K562 (cell line): ENCODE measurements at regions not wholly inside any gene's neighbourhood (a gene's known extent, or its start where the extent isn't known, plus 50 kb on each side); places are given as distances from the start of the nearest gene placed in this dataset.

Experiments used
- ATAC-seq: fragments of 200-7000 bp; cut with Tn5 transposase; 3 replicates; pipeline ENCODE4 v1.9.1; 2020; ENCODE audit warnings: moderate library complexity
- BruUV-seq: library from RNA; stranded (reverse); fragments of 400-500 nt; replicated peaks from 2 replicates; lab custom pipeline; 2021; lab: Mats Ljungman, UMichigan
- CTCF ChIA-PET: fragments of 300-600 bp; formaldehyde crosslinking; extraction: SDS; loops from one replicate; lab custom pipeline; 2021; ENCODE audit warnings: low intra/inter-chr PET ratio; lab: Yijun Ruan, JAX
- POLR2A ChIA-PET: fragments of 300-600, 350-650 bp; sonication (Branson Sonifier 250); formaldehyde crosslinking; extraction: SDS; loops from one replicate; lab custom pipeline; 2021; ENCODE audit warnings: antibody characterized with exemption, inconsistent platforms; lab: Yijun Ruan, JAX
- DNase-seq, 4 experiments: peaks; one replicate each; pipeline versions ENCODE4 v3.0.0 to v3.0.0-alpha.2; 2011 to 2018; ENCODE audit warnings: low spot score in 3 of 4, mixed read lengths in 3 of 4; ENCODE audit errors: extremely low read depth in 1 of 4
- FAIRE-seq: peaks from 2 replicates; lab custom pipeline; 2011; peaks lifted over from hg19 to GRCh38; lab: Jason Lieb, UNC
- H2AFZ ChIP-seq: 2 replicates; pipeline ENCODE4 v1.6.0; 2011; ENCODE audit warnings: low read depth, low read length, control low read depth, inconsistent platforms
- H3K27ac ChIP-seq: fragments of 200-600 bp; 3 replicates; pipeline ENCODE4 v1.8.0; 2011; ENCODE audit warnings: low read depth, mild to moderate bottlenecking, control low read depth, inconsistent platforms, low read length, moderate library complexity, mixed read lengths; ENCODE audit errors: extremely low read depth
- H3K27me3 ChIP-seq, 2 experiments: fragments of 300-600 bp in 1 of 2; 2 replicates in 1 of 2; 3 replicates in 1 of 2; pipeline versions ENCODE4 v1.6.0 to v1.8.0; 2011; ENCODE audit warnings: inconsistent platforms in 2 of 2, low read length in 2 of 2, mild to moderate bottlenecking in 1 of 2, mixed read lengths in 1 of 2, moderate library complexity in 1 of 2; ENCODE audit not compliant: control insufficient read depth in 2 of 2, insufficient read depth in 2 of 2
- H3K36me3 ChIP-seq: fragments of 300-600 bp; 3 replicates; pipeline ENCODE4 v1.8.0; 2011; ENCODE audit warnings: mild to moderate bottlenecking, low read length, inconsistent platforms; ENCODE audit not compliant: control insufficient read depth, insufficient read depth
- H3K4me1 ChIP-seq, 2 experiments: fragments of 200-600 bp in 1 of 2; replicated peaks in 1 of 2; 2 replicates in 1 of 2; 3 replicates in 1 of 2; pipeline versions ENCODE4 v1.5.1 to v1.8.0; 2011; ENCODE audit warnings: inconsistent platforms in 2 of 2, low read length in 2 of 2, mild to moderate bottlenecking in 1 of 2, mixed read lengths in 1 of 2, moderate library complexity in 1 of 2; ENCODE audit not compliant: control insufficient read depth in 2 of 2, insufficient read depth in 2 of 2
- H3K4me2 ChIP-seq: 2 replicates; pipeline ENCODE4 v1.6.1; 2011; ENCODE audit warnings: low read length, control low read depth, inconsistent platforms, mixed read lengths; ENCODE audit not compliant: insufficient read depth
- H3K4me3 ChIP-seq: fragments of 200-600 bp; sonication (generic), shearing (Covaris generic); 2 replicates; pipeline ENCODE4 v1.5.1; 2016; ENCODE audit warnings: control low read depth, inconsistent platforms
- H3K79me2 ChIP-seq: fragments of 200-600 bp; 3 replicates; pipeline ENCODE4 v1.8.0; 2011; ENCODE audit warnings: low read length, inconsistent platforms; ENCODE audit not compliant: control insufficient read depth, insufficient read depth
- H3K9ac ChIP-seq, 2 experiments: 2 replicates each; pipeline versions ENCODE4 v1.6.0 to v1.6.1; 2011; ENCODE audit warnings: low read depth in 2 of 2, low read length in 2 of 2, control low read depth in 1 of 2, inconsistent platforms in 1 of 2, mild to moderate bottlenecking in 1 of 2, mixed read lengths in 1 of 2; ENCODE audit not compliant: insufficient read depth in 1 of 2
- H3K9me1 ChIP-seq: one replicate; pipeline ENCODE4 v1.6.0; 2011; ENCODE audit warnings: inconsistent platforms, mild to moderate bottlenecking, low read length, moderate library complexity; ENCODE audit not compliant: control insufficient read depth, insufficient read depth
- H3K9me3 ChIP-seq: replicated peaks from 2 replicates; pipeline ENCODE4 v1.5.1; 2011; ENCODE audit warnings: low read depth, low read length, inconsistent platforms; ENCODE audit not compliant: control insufficient read depth, insufficient read depth
- H4K20me1 ChIP-seq: replicated peaks from 2 replicates; pipeline ENCODE4 v1.6.1; 2011; ENCODE audit warnings: low read length, inconsistent platforms, mixed read lengths; ENCODE audit not compliant: control insufficient read depth, insufficient read depth
- ADNP ChIP-seq: fragments of 200-800 bp; sonication (Bioruptor generic); IDR thresholded peaks from 2 replicates; pipeline ENCODE4 v1.6.1; 2016; ENCODE audit warnings: missing genetic modification characterization, missing compliant biosample characterization
- ATF4 ChIP-seq: fragments of 450-650 bp; formaldehyde crosslinking; IDR thresholded peaks from 2 replicates; pipeline ENCODE4 v1.4.0; 2022; ENCODE audit warnings: mild to moderate bottlenecking, moderate library complexity
- ILK ChIP-seq: fragments of 450-650 bp; IDR thresholded peaks from 2 replicates; pipeline ENCODE4 v1.6.1; 2016; ENCODE audit warnings: missing genetic modification characterization, low read depth, mild to moderate bottlenecking, missing compliant biosample characterization, moderate library complexity, borderline replicate concordance
- NFYB ChIP-seq: IDR thresholded peaks from 2 replicates; pipeline ENCODE4 v1.6.1; 2011; ENCODE audit warnings: mild to moderate bottlenecking, moderate library complexity; ENCODE audit not compliant: insufficient read length; ENCODE audit errors: extremely low read depth
- PYGO2 ChIP-seq: fragments of 450-650 bp; IDR thresholded peaks from 2 replicates; pipeline ENCODE4 v1.6.1; 2016; ENCODE audit warnings: mild to moderate bottlenecking, missing genetic modification characterization, moderate library complexity, missing compliant biosample characterization
- TSC22D4 ChIP-seq: fragments of 450-650 bp; IDR thresholded peaks from 2 replicates; pipeline ENCODE4 v1.6.1; 2016; ENCODE audit warnings: missing genetic modification characterization, missing biosample characterization, control low read depth
- ZNF23 ChIP-seq: fragments of 250-450 bp; sonication (Bioruptor Pico); IDR thresholded peaks from 2 replicates; pipeline ENCODE4 v1.4.0; 2020; ENCODE audit warnings: mild to moderate bottlenecking
- WGBS: fragments of 100-300 bp; shearing (Covaris generic); methylation state at CpG from one replicate; pipeline ENCODE4 v1.1.6; 2016; ENCODE audit warnings: low coverage, mixed read lengths; ENCODE audit not compliant: insufficient coverage; ENCODE audit errors: missing lambda C conversion rate; 5-methylcytosine and 5-hydroxymethylcytosine counted together
- in situ Hi-C: fragments of 300-500 bp; cut with MboI; formaldehyde crosslinking; loops from 4 replicates; pipeline ENCODE4 v1.15.0; 2018; ENCODE audit warnings: inconsistent platforms, mixed read lengths
- intact Hi-C: fragments of 100-400 bp; cut with micrococcal nuclease; formaldehyde crosslinking; loops from 2 replicates; pipeline ENCODE4 v1.14.2; 2022
- TF ChIP-seq, protein P1 (sequence below): sonication (generic); formaldehyde crosslinking; IDR thresholded peaks from 2 replicates; pipeline ENCODE4 v1.8.1; 2023; ENCODE audit warnings: mild to moderate bottlenecking, missing genetic modification reagents, moderate library complexity

DNA sequence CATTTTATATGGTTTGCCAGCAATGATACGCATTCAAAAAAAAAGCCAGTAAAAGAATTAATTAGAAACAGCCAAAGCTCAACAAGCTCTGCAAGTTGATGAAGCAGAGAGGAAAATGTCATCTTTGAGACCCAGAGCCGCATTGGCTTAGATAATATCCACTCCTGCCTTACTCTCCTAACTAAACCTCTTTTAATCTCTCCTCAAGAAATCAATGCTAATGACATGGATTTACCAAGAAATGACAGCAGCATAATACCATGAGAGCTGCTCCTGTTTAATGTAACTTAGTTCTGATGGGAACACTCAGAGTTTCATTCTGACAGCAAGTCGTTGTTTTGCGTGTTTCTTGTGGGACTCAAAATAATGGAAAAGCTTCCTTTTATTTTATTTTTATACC lies 1099.4 kb upstream of the PIK3C3 start:
- intact Hi-C loops, result no loop called here
- H4K20me1 ChIP-seq, result no peaks in the 10 kb centered on the region
- DNase-seq (no peak), ATAC-seq (no peak), FAIRE-seq (no peak)
- under 1% methylated on average over 4 of the region's 4 CpGs for WGBS
- H3K9ac ChIP-seq, result no peak overlapping the region
- no peak overlapping the region for H3K27ac ChIP-seq
- H3K27me3 ChIP-seq, result no peaks in the 10 kb centered on the region
- CTCF ChIA-PET, result no interaction called here
- H3K4me3 ChIP-seq, result no peak overlapping the region
- H3K4me1 ChIP-seq, result no peaks in the 10 kb centered on the region
- TF ChIP-seq NFYB (no peak), PYGO2 (tag) (no peak), ILK (tag) (no peak), ADNP (tag) (no peak), ATF4 (no peak), ZNF23 (CRISPR knock-in tag) (no peak), TSC22D4 (tag) (no peak)
- TF ChIP-seq, protein P1, sequence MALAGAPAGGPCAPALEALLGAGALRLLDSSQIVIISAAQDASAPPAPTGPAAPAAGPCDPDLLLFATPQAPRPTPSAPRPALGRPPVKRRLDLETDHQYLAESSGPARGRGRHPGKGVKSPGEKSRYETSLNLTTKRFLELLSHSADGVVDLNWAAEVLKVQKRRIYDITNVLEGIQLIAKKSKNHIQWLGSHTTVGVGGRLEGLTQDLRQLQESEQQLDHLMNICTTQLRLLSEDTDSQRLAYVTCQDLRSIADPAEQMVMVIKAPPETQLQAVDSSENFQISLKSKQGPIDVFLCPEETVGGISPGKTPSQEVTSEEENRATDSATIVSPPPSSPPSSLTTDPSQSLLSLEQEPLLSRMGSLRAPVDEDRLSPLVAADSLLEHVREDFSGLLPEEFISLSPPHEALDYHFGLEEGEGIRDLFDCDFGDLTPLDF (CRISPR knock-in tag), result no peak
- TF ChIP-seq, all 486 proteins: peak for 0
- no TSS peak for BruUV-seq
- Histone ChIP-seq H2AFZ (no peak overlapping the region), H3K36me3 (no peaks in the 10 kb centered on the region), H3K79me2 (no peaks in the 10 kb centered on the region), H3K4me2 (no peak overlapping the region), H3K9me3 (no peaks in the 10 kb centered on the region; the same call in 1 of the 2 replicates), H3K9me1 (no peaks in the 10 kb centered on the region)
- POLR2A ChIA-PET, result no interaction called here
- in situ Hi-C loops, result no loop called here
